HG03571 (cell line): ENCODE measurements at regions not wholly inside any gene's neighbourhood (a gene's known extent, or its start where the extent isn't known, plus 50 kb on each side); places are given as distances from the start of the nearest gene placed in this dataset.
A peak's percentile ranks its signal among the peaks of the same experiment; 100 is the strongest.

ENCODE experiments used
- ATAC-seq: cut with Tn5 transposase; IDR thresholded peaks from one replicate; pipeline ENCODE4 v1.9.1; 2021; ENCODE audit not compliant: unreplicated experiment

GRCh38 chr14:49527221-49527620, 59.0 kb downstream of the RPS29 start:
- ATAC-seq, result no peak

DNA sequence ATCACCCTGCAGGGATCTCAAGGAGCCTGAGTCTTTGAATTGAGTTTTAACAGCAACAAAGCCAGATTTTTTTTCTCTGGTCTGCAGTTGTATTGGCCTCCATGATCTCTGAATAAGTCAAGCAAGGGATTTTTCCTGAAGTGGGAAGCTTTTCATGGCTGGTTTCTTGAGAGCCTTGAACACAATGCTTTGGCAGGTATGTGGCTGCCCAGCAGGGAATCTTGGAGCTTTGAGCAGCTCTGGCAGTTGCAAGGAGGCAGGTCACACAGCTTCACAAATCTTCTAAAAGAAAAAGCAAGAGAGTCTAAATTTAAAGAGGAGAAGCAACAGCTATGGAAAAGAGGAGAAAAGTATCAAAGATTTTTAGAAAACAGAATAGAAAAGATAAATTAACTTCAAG, 60.1 kb downstream of the RPS29 start:
- ATAC-seq, result no peak

- ATAC-seq, result no peak
Measured at GRCh38 chr14:49516286-49516685, 69.9 kb downstream of the RPS29 start.

- ATAC-seq, result no peak
Measured at GRCh38 chr14:49512571-49512970, 73.6 kb downstream of the RPS29 start.

DNA sequence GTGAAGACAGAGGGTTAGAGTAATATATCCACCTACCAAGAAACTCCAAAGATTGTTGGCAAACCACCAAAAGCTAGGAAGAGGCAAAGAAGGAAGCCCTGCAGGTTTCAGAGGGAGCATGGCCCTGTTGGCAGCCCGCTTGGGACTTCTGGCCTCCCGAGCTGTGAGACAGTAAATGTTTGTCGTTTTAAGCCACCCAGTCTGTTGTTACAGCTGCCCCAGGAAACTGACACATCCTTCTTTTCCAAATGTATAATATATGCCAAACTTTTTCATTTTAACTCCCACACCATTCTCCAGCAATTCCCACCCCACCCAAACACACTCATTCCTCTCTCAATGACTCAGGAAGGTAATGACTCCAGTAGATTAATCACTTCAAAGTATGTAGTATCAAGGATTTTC, 74.0 kb downstream of the RPS29 start:
- no peak for ATAC-seq

- ATAC-seq, result no peak
Measured at GRCh38 chr14:49508124-49508523, 78.1 kb downstream of the RPS29 start.

- ATAC-seq, result no peak
Measured at GRCh38 chr14:49506650-49507049, 79.5 kb downstream of the RPS29 start.

- no peak for ATAC-seq
Measured at GRCh38 chr14:49505041-49505766, 81.0 kb downstream of the RPS29 start.

DNA sequence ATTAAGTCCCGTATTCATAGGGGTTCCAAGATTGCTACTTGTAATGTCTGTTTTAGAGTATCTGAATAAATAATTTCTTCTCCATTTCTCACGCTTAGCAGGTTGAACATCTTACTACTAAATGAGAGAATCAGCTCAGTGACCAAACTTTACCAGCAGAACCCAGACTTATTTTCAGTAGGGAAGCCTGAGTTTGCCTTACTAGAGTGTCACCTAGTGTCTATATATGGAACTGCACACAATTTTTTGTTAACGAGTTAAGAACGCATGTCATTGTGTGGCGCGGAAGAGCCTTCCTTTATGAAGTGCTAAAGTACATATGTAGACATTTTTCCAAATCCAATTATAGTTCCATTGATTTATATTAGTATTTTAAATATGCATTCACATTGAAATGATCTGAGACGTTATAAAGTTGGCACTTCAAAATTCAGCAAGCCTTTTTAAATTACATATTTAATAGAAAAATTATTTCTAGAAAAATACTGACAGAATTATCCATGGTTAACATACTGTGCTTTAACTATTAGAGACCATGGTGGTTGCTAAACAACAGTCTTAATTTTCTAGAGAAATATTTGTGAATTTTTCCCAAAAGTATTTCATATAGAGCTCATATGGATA, 88.3 kb downstream of the RPS29 start:
- ATAC-seq, result peak; percentile 69

DNA sequence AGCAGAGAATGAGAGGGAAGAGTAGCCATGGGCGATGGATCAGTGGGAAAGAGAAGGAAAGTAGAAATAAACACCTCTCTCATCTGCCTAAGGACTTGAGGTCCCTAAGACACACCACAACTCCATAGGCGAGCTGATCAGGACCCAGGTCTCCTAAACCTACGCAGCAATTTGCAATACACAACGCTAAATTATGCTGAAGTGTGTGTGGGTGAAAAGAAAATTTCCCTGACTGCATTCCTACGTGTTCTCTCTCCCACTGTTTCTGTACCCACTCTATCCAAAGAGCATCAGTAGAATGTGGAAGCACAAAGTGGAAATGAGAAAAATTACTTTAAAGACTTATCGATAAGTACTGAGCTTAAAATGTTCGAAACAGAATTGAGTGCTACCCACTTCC, 88.9 kb downstream of the RPS29 start:
- ATAC-seq, result no peak

GRCh38 chr14:49494836-49495235, 91.3 kb downstream of the RPS29 start:
- no peak for ATAC-seq

DNA sequence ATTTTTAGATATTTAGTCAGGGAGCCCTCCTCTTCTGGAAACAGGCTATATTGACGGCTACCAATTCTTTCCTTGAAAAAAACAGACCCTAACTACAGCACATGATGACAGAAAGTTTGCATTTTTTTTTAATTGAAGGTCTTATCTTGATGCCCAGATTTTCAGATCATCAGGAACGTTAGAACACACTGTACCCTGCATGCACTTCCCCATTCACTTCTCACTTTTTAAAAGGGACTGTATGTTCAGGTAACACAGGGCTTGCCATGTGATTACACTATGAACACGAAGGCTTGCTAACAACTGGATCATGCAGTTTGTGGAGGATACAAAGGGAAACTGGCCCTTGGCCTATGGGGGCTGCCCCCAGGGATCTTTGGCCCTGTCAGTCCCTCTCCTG, 92.6 kb downstream of the RPS29 start:
- ATAC-seq, result no peak

DNA sequence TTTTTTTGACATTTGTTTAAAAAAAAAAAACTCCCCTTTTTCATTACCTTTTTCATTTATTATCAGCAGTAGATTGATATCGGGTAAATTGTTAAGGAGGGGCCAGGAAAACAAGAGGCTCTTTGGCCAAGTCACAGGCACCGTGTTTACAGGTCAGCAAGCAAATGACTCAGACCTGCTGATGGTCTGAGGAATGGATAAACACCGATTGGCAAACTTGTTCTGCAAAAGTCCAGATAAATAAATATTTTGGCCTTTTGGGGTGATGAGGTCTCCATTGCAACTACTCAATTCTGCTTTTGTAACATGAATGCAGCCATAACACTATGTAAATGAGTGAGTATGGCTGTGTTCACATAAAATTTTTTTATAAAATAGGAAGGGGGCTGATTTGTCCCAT, 94.0 kb downstream of the RPS29 start:
- no peak for ATAC-seq

- ATAC-seq, result no peak
Measured at GRCh38 chr14:49489341-49489740, 96.8 kb downstream of the RPS29 start.

DNA sequence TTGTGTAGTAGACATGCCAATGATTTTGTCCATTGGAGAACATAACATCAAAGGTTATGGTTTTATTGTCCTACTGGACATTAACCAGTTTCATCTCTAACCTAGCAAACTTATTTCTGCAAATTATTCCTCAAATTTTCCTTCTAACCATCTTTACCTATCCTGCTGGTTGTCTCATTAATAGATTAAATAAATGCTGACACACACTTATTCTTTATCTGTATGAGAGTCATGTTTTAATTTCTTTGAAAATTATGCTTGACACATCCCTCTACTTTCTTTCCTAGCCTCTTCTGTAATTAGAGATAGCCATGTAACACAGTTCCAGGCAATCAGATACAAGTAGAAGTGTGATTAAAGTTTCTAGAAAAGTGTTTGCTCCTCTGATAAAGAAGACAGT, 98.9 kb downstream of the RPS29 start:
- ATAC-seq, result no peak

GRCh38 chr14:49485290-49485689, 100.9 kb downstream of the RPS29 start:
- ATAC-seq, result no peak

DNA sequence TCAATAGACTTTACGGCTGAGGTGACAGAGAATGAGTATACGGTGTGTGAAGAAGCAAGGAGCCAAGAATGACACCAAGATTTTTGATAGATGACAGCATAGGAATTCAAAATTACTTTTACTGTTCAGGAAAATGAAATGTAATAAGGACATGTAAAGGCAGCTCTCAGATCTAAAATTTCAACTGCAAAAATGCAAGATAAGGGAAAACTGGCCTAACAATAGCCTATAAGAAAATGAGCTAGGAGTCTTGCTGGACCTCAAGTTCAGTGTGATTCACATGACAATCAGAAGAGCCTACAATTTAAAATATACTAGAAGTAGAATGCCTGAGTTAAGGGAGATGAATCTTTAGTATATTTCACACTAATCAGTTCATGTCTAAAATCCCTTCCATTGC, 102.0 kb downstream of the RPS29 start:
- no peak for ATAC-seq

GRCh38 chr14:49483268-49483667, 102.9 kb downstream of the RPS29 start:
- peak; percentile 85 for ATAC-seq

- ATAC-seq, result no peak
Measured at GRCh38 chr14:49480979-49481498, 105.1 kb downstream of the RPS29 start.

- no peak for ATAC-seq
Measured at GRCh38 chr14:49480053-49480760, 106.0 kb downstream of the RPS29 start.

- no peak for ATAC-seq
Measured at GRCh38 chr14:49479432-49479831, 106.7 kb downstream of the RPS29 start.

GRCh38 chr14:49478784-49479183, 107.4 kb downstream of the RPS29 start:
- ATAC-seq, result no peak
